ENCODE measurements at regions not wholly inside any gene's neighbourhood (a gene's known extent, or its start where the extent isn't known, plus 50 kb on each side); places are given as distances from the start of the nearest gene placed in this dataset.

DNA sequence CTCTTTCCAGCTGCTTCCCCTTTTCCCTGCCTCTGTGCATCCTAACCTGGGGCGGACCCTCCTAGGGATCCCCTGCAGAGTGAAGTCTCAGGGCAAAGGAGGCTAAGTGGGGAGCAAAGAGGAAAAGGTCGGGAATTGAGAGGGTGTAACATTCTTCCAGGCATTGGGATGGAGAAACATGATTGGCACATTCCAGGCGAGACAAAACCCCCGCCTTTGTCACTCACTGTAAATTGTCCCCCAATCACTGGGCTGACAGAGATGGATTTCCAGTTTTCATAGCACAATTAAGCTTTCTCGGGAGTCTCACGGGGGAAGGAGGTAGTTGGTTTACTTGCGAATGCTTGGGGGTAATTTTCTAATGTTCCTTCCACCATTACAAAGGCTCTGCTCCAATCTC lies 74.9 kb downstream of the MIAT start:
- no peak for DNase-seq

DNA sequence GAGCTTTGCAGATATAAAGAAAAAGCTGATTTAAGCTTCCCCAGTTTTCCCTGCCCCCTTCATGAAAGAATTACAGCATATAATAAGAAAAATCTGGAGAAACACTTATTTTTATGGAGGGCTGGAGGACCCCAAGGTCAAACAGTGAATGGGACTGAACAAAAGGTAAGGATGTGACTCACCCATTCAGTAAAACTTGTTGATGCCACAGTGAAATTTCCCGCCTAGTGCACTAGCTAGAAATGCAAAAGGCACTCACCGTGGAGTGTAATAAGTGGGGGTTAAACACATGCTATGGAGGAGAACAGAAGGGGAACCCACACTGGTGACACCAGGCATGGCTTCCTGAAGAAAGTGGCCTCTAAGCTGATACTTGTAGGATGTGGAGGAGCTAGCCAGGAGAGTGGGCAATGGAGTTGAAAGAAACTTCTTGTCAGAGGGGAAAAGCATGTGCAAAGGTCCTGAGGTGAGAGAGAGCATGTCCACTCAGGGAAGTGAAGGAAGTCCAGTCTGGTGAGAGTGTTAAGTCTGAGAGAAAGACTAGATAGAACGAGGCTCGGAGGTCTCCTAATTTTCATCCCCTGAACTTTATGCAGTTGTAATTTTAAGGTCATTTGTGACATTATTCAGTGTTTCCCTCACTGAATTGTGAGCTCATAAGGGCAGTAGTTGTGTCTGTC lies 77.1 kb downstream of the MIAT start:
- no peak for DNase-seq

DNA sequence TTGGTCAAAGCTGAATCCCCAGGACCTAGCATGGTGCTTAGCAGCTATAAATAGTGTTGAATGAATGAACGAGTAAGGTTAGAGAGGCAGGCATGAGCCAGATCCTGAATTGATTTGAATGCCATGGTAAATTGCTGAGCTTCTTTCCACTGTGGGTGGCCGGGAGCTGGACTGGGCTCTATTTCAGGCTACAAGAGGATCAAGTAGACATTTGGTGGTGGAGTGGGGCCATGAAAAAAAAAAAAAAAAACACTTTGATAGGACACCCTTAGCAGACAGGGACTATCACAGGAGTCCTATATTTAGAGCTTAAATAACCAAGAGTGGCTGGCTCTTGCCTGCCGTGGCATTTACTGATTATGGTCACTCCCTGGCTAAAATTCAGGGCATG lies 77.6 kb downstream of the MIAT start:
- no peak for DNase-seq

DNA sequence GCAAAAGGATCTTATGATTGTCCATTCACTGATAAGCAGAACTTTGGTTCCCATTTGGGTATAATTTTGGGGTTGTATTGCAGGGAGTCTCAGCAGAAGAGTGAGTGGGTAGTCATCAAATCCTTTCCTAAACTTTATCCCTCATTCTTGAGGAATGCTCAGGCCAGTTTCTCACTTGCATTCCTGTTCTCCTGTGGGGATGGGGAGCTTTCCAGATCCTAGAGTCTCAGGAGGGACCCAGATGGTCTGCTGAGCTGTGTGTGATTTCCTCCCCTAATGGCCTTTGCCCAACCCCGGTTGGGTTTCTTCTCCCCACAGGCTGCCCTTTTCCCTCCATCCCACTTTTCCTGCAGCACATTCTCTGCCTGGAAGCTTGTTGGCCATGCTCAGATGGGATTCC lies 79.9 kb downstream of the MIAT start:
- no peak for DNase-seq

DNA sequence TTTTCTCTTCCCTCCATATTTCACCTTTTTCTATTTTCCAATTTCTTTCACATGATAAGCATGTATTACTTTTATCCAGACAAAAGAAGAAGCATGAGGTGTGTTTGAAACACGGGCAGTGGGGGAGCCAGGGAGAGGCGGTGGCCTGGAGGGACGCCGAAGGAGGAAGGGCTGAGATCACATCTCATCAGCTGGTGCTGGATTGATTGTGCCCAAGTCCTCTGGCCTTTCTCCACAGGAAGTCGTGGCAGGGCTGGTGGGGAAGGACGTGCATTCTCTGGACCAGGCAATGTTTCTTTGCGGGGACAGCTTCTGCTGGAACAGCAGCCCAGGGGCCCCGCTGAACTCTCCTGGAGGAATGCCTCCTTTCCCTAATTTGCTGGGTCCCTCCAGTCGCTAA lies 82.9 kb downstream of the MIAT start:
- no peak for DNase-seq

DNA sequence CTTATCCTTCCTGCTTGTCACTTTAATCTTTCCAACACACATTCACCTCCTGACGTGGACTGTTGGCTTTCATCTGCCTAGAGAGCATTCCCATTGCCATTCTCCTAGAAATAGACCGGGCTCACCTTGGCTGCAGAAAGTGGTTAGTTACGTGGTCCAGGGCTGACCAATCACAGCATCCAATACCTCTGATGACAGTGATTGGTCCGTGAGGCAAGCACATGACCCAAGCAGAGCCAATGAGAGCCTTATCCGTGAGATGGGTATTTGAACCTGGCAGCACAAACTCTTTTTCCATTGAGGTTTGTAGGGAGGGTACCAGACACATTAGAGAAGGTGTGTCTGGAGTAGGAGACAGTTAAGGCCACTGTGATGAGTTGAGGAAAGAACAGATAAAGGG lies 85.8 kb downstream of the MIAT start:
- DNase-seq: no peak

DNA sequence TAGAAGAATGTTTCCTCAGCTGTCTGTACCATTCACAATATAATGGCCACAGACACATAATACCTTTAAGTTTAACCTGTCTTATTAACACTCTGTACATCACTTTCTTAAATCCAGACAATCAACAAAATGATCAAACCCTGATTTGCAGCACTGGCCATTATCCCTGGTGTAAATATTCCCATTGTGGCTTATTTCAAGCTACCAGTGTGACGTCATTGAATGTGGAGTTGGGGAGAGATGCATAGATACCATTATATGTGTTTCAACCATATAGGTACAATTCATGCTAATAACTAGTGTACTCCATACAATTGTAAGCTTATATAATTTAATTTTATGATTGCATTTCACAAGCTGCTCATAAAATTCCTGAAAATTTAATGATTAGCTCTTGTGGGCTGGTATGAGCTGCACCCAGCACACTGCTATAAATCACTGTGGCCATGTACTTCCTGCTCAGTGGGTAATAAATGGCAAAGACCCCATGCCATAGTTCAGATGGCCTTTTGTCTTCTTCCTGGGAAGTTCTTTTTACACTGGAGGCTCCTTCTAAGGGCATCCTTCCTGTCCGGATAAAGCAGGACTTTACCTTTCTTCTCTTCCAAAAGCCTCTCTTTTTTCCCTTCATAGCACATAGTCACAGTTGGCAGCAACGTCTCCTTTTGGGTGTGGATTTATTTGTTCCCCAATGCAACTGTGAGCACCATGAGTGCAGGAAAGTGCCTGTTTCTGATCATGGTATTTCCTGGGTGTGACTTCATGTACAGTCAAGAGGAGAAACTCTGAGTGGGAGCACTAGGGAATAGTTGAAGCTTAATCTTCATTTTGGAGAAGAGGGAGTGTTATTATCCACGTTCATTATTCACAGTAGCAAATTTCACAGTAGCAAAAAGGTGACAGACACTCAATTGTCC lies 87.8 kb downstream of the MIAT start:
- no peak for DNase-seq

DNA sequence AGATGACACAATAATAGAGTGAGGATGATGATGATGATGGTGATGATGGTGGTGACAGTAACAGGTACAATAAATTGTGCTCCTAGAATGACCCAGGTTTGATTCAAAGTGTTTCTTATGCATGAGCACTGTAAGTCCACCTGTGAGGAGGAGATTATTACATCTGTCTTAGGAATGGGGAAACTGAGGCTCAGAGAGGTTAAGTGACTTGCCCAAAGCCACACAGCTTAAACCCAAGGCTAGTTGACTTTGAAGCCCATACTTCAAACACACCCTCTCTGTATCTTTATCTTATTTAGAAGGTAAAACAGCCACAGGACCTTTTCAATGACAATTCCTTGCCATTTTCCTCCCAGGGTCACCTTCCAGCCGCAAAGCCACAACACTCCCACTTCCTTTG lies 88.9 kb downstream of the MIAT start:
- no peak for DNase-seq

DNA sequence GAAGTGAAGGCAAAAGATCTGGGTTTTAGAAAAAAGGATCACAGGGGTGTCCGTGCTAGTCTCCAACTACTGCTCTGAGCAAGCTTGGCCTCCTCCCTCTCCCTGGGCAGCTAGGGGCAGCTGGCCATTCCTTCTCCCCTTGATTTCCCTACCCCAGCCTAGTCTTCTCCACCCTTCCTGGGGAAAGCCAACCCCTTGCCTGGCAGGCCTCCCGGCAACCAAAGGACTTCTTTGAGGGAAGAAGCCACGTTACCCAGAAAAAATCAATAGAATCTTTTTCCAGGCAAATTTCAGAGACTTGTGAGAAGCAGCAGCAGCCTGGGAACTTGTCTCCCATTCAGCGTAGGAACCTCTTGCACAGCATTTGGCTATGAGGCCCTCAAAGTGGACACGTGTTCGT lies 91.5 kb downstream of the MIAT start:
- no peak for DNase-seq

DNA sequence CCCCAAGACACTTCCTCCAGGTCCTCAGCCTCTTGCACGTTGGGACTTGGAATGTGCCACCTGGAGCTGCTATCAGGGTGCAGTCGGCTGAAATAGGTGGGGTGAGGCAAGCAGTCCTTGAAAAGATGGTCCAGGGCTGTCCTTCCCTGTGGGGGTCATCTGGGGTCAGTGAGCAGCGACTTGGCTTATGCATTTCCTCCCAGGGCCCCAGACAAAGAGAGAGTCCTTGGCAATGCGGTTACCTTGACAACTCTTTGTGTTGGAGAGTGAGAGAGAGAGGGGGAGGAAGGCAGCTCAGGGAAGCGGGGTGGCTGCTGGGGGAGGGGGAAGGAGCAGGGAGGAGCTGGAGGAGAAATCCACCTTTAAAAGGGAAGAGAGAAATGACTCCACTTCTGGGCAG lies 93.8 kb downstream of the MIAT start:
- DNase-seq: no peak

DNA sequence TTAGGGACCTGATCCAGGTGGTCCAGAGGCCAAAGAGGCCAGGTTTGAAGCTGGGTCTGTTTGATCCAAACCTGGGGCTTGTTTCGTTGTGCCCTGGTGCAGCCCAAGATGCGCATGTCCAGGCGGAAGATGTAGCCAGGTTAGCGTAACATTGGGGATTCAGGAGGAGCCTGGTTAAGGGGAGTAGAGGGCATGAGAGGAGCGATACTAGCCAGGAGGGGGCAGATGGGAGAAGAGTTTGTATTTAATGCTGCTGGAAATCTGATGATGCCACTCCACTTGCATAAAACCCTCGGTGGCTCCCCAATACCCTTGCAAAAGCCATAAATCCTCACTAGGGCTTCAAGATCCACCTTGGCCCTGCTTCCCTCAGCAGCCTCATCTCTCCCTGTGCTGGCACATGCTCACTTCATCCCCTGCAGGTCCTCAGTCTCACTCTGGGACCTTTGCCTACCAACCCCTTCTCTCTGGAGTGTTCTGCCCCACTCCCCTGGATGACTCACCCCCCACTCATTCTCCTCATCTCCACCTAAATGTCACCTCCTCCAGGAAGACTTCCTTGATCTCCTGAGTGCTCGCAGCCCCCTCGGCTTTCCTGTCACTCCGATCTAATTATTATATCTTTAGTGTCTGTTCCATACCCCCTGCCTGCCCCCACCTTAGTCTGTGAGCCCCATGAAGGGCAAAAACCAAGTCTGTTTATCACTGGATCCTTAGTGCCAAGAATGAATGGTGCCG lies 95.9 kb downstream of the MIAT start:
- no peak for DNase-seq

DNA sequence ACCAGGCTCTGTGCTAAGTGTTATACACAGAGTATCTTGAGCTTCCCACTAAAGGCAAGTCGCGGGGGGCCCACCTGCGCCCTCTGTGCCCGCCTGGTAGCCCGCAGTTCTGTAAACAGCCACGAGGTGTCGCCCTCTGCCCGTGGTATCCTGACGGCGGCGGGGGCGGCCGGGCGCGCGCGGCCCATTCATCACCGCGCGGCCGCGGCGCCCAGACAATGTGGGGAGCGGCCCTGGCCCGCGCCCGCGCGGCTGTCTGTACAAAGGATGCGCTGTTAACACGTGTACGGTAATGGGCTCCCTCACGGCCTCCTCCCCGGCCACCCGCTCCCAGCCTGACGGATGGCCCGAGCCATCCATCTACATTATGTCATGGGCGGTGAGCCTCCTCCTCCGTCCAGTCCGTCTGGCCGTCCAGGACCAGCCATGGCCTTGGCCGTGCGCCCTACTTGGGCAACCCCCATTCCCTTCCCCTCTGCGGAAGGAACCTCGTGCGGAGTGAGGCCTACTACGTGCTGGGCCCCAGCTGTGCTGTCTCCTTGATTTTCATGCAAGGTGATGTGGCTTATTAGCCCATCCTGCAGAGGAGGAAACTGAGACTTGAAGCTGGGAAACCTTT lies 99.4 kb downstream of the MIAT start:
- DNase-seq: no peak

DNA sequence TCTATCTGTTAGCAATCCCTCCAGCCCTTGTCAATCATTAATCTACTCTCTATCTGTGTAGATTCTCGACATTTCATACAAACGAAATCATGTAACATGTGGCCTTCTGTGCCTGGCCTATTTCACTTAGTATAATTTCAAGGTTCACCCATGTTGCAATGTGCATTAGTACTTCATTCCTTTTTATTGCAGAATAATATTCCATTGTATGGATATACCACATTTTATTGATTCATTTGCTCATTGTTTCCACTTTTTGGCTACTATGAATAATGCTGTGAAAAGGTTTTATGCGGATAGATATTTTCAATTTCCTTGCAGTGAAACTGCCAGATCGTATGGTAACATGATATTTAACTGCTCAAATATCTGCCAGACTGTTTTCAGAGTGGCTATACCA lies 100.1 kb downstream of the MIAT start:
- no peak for DNase-seq

DNA sequence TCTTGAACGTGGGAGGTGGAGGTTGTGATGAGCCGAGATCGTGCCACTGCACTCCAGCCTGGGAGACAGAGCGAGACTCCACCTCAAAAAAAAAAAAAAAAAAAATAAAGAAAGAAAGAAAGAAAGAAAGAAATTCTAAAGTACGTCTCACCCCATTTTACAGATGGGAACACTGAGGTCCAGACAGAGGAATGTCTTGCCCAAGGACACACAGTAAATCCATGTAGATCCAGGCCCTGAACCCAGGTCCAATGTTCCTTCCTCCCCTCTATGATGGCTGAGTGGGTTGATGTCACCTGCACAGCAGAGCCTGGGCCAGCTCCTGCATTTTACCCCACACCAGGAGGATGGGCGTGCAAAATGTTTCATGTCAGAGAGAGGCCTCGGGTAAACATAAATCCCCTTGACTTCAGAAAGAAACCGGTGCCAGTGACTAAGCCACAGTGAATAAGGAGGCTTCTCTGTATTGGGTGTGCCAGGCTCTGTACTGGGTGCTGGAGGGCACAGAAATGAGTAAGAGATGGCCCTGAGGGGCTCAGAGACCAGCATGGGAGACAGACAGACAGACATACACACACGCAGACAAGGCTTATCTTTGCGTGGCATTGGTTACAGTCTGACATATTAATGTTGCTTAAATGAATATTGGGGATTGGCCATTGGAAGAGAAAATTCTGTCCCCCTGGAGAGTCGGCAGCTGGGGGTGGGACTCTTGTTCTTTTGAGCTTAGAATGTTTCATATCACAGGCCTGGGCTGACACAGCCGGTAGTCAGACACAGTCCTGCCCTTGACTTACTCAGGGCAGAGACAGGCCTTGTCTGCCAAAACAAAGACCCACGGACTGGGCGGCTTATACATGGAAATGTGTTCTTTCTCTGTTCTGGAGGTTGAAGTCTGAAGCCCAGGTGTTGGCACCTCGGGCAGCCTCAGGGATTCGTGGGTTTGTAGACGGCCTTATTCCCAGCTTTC lies 105.4 kb downstream of the MIAT start:
- no peak for DNase-seq

DNA sequence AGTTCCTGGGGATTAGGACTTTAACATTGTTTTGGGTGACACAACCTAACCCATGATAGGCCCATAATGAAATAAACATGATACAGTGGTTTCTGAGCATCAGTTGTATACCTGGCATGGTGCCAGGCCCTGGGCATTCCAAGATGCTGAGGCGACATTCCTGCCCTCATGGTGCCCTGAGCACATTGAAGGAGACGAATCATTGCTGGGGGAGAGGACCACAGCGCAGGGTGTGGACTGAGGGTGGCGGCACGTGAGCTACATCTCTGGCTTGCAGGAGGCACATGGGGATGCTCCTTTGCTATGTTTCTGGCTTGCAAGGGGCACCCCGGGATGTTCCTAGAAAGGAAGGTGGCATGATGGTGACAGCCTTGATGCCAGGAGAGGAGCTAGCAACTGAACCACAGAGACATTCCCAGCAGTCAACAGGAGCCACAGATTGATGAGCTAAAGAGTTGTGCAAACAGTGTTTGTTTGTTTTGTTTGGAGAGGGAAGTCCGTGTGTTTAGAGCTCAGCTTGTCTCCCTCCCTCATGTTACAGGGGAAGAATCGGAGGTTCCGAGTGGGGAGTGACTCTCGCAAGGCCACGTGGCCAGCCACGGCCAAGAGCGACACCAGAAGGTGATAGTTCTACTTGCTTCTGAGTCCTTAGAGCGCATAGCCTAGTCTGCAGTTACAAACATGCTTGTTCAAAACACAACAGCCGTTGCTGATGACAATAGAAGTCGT lies 106.4 kb downstream of the MIAT start:
- DNase-seq: no peak

DNA sequence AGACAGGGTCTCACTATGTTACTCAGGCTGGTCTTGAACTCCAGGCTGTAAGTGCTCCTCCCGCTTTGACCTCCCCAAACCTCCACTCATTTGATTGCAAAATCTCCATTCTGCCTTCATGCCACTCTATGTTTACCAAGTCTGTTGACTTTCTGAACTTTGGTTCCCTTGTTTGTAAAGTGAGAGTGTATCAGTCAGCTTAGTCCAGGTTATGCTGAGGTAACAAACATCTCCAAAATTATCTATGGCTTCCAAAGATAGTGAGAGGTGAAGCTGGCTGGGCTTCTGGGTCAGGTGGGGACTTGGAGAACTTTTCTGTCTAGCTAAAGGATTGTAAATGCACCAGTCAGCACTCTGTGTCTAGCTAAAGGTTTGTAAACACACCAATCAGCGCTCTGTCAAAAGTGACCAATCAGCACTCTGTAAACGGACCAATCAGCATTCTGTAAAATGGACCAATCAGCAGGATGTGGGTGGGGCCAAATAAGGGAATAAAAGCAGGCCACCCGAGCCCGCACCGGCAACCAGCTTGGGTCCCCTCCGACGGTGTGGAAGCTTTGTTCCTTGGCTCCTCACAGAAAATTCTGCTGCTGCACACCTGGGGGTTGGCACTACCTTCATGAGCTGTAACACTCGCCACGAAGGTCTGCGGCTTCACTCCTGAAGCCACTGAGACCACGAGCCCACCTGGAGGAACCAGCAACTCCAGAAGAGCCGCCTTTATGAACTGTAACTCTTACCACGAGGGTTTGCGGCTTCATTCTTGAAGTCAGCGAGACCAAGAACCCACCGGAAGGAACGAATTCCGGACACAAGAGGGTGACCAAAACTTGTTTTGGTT lies 109.3 kb downstream of the MIAT start:
- no peak for DNase-seq

DNA sequence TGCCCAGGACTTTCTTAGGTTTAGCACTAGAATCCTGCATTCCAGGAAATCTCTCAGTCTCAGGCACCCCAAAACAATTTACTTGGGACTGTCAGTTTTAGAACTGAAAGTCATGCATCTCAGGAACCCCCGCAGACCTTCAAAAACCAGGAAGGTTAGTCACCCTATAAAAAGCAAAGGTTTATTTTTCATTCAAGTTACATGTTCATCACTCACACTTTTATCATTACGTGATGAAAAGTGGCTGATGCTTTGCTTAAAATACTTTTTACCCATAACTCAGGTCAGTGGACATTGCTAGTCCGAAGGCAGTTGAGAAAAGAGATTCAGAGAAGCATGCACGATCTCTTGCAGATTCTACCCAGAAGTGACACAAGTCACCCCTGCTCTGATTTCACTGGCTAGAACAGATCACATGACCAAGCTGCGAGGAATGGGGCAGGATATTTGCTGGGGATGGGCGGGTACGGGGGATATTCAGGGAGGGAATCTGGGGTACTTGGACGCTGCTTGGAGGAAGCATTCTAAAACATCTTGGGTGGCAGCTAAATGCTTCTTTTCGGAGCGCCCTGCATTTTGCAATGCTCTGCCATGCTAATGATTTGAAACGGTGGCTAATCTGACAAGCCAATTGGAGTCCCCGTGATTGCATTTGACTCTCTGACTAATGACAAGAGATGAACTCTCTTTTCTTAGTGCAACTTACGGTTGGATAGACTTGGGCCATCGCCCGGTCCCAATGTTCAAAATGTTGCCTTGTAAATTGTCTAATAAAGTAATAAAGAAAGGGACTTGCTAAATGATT lies 110.2 kb downstream of the MIAT start:
- DNase-seq: no peak

DNA sequence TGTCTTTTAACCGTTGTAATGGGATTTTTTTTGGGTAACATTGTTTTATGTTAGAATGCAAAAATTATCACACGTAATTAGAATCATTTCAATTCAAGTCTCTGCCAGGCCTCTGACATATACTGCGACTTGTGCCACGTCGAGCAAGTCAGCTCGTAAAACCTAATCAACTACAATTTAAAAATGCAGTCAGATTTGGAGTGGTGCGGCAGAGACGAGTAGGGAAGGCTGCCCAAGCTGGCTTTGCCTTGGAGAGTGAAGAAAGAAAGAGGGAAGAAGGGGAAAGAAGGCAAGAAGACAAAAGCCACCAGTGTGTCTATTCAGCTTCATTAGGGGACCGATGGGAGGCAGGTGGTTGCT lies 110.7 kb downstream of the MIAT start:
- no peak for DNase-seq

DNA sequence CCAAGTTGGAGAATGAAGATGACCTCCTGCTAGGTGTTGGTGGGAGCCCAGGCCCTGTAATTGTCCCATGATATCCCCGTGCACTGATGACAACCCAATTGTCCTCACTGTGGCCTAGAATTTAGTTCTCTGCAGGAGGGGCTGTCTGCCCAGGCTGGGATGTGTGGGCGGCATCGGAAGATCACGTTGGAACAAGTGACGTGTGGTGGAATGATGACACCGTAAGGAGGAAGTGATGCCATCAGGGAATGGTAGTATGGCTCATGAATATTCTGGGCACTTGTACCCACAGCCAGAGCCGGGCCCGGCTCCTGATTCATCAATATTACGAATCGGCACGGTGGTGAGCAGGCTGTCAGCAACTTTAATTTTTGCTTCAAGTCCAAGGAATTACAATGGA lies 111.6 kb downstream of the MIAT start:
- no peak for DNase-seq

DNA sequence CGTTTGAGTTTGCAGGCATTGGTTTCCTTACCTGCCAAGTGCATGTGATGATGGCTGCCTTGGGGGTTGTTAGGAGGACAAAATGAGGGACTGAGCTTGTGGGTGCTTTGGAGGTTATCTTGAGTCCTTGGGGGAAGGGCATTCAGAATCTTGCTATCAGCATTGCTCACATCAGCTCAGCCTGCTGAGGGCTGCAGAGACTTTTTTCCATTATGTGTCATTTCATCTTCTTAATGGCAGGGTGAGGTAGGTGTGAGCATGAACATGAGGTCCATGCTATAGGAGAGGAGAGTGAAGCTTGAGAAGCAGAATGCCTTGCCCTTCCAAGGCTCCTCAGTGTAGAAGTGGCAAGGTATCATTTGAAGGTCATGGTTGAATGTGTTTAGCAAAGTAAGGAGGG lies 112.3 kb downstream of the MIAT start:
- DNase-seq: no peak
